Fibroblast of lung (primary cell): ENCODE measurements at regions not wholly inside any gene's neighbourhood (a gene's known extent, or its start where the extent isn't known, plus 50 kb on each side); places are given as distances from the start of the nearest gene placed in this dataset.

Experiments used
- DNase-seq, 2 donors: peaks; one replicate each; pipeline versions ENCODE4 v3.0.0 to v3.0.0-alpha.2; 2010; ENCODE audit warnings: low read depth in 2 of 2
- H2AFZ ChIP-seq: 2 replicates; pipeline ENCODE4 v1.5.1; 2012; ENCODE audit warnings: low read length, control low read depth, inconsistent platforms
- H3K27ac ChIP-seq: 2 replicates; pipeline ENCODE4 v1.5.1; 2011; ENCODE audit warnings: low read length, control low read depth; ENCODE audit not compliant: insufficient read depth
- H3K27me3 ChIP-seq: 2 replicates; pipeline ENCODE4 v1.5.1; 2011; ENCODE audit warnings: mild to moderate bottlenecking, low read length; ENCODE audit not compliant: control insufficient read depth, insufficient read depth
- H3K36me3 ChIP-seq: 2 replicates; pipeline ENCODE4 v1.5.1; 2011; ENCODE audit warnings: low read length; ENCODE audit not compliant: control insufficient read depth, insufficient read depth
- H3K4me1 ChIP-seq: 2 replicates; pipeline ENCODE4 v1.5.1; 2011; ENCODE audit warnings: low read length; ENCODE audit not compliant: control insufficient read depth, insufficient read depth; ENCODE audit errors: extremely low read depth
- H3K4me2 ChIP-seq: 2 replicates; pipeline ENCODE4 v1.5.1; 2011; ENCODE audit warnings: low read length, control low read depth; ENCODE audit not compliant: insufficient read depth; ENCODE audit errors: extremely low read depth
- H3K4me3 ChIP-seq, 4 experiments: fragments of 200-600 bp in 1 of 4; sonication (generic) in 1 of 4; replicated peaks in 1 of 4; 2 replicates each; pipeline ENCODE4 v1.5.1; 2011 to 2016; ENCODE audit warnings: low read length in 4 of 4, low read depth in 3 of 4, mild to moderate bottlenecking in 3 of 4, control low read depth in 2 of 4, inconsistent platforms in 1 of 4, mixed read lengths in 1 of 4; ENCODE audit not compliant: insufficient read depth in 1 of 4; ENCODE audit errors: control extremely low read depth in 1 of 4
- H3K79me2 ChIP-seq: 2 replicates; pipeline ENCODE4 v1.5.1; 2012; ENCODE audit warnings: mild to moderate bottlenecking, low read length, inconsistent platforms; ENCODE audit not compliant: control insufficient read depth, insufficient read depth
- H3K9ac ChIP-seq: 2 replicates; pipeline ENCODE4 v1.5.1; 2011; ENCODE audit warnings: mild to moderate bottlenecking, low read length, control low read depth; ENCODE audit not compliant: insufficient read depth
- H3K9me3 ChIP-seq: 2 replicates; pipeline ENCODE4 v1.5.1; 2012; ENCODE audit warnings: low read depth, low read length; ENCODE audit not compliant: control insufficient read depth, insufficient read depth
- H4K20me1 ChIP-seq: 2 replicates; pipeline ENCODE4 v1.5.1; 2011; ENCODE audit warnings: low read length; ENCODE audit not compliant: control insufficient read depth, insufficient read depth; ENCODE audit errors: extremely low read depth
- CTCF ChIP-seq, 2 donors: IDR thresholded peaks in 1 of 2; conservative IDR thresholded peaks in 1 of 2; 1 replicate in 1 of 2; 2 replicates in 1 of 2; pipeline ENCODE4 v1.5.1; 2011 to 2012; ENCODE audit warnings: low read length in 2 of 2, control low read depth in 1 of 2, inconsistent platforms in 1 of 2, low read depth in 1 of 2, mild to moderate bottlenecking in 1 of 2
- EZH2 ChIP-seq: IDR thresholded peaks from 2 replicates; pipeline ENCODE4 v1.5.1; 2012; ENCODE audit warnings: low read length, control low read depth, mild to moderate bottlenecking; ENCODE audit errors: missing control alignments

- no peak for DNase-seq
- H2AFZ ChIP-seq = no peak overlapping the region
- no peaks in the 10 kb centered on the region for H3K36me3 ChIP-seq
- H3K79me2 ChIP-seq = no peaks in the 10 kb centered on the region
- no peak overlapping the region for H3K4me3 ChIP-seq
- H3K27me3 ChIP-seq = no peaks in the 10 kb centered on the region
- no peak overlapping the region for H3K27ac ChIP-seq
- no peak overlapping the region for H3K4me2 ChIP-seq
- TF ChIP-seq EZH2 = no peak
- no peak for TF ChIP-seq CTCF (conservative IDR thresholded peaks at IDR 0.05 in 1 of 2, IDR thresholded peaks at IDR 0.05 in 1 of 2; ENCODE audit: low read depth in 1 of 2, low read length in 2 of 2)
- no peaks in the 10 kb centered on the region for H4K20me1 ChIP-seq
- H3K9me3 ChIP-seq = no peaks in the 10 kb centered on the region
- H3K9ac ChIP-seq = no peak overlapping the region
- H3K4me1 ChIP-seq = no peaks in the 10 kb centered on the region
These were observed 110.1 kb downstream of the MAFB start for GRCh38 chr20:40578961-40579360.

GRCh38 chr20:40575851-40576250 is 113.2 kb downstream of the MAFB start:
- no peak overlapping the region for H3K9ac ChIP-seq
- H3K27ac ChIP-seq = no peak overlapping the region
- no peaks in the 10 kb centered on the region for H4K20me1 ChIP-seq
- H3K4me1 ChIP-seq = no peaks in the 10 kb centered on the region
- no peaks in the 10 kb centered on the region for H3K9me3 ChIP-seq
- H2AFZ ChIP-seq = no peak overlapping the region
- H3K79me2 ChIP-seq = no peaks in the 10 kb centered on the region
- DNase-seq = no peak
- no peak overlapping the region for H3K4me3 ChIP-seq
- H3K27me3 ChIP-seq = no peaks in the 10 kb centered on the region
- no peaks in the 10 kb centered on the region for H3K36me3 ChIP-seq
- no peak overlapping the region for H3K4me2 ChIP-seq
- TF ChIP-seq CTCF (conservative IDR thresholded peaks at IDR 0.05 in 1 of 2, IDR thresholded peaks at IDR 0.05 in 1 of 2; ENCODE audit: low read depth in 1 of 2, low read length in 2 of 2) = no peak

- no peak for DNase-seq
- H3K27ac ChIP-seq = no peak overlapping the region
- no peak overlapping the region for H3K4me3 ChIP-seq
- TF ChIP-seq CTCF (conservative IDR thresholded peaks at IDR 0.05 in 1 of 2, IDR thresholded peaks at IDR 0.05 in 1 of 2; ENCODE audit: low read depth in 1 of 2, low read length in 2 of 2) (no peak), EZH2 (no peak)
- no peak overlapping the region for H3K9ac ChIP-seq
- H3K9me3 ChIP-seq = no peaks in the 10 kb centered on the region
- H4K20me1 ChIP-seq = no peaks in the 10 kb centered on the region
- H3K27me3 ChIP-seq = no peaks in the 10 kb centered on the region
- H2AFZ ChIP-seq = no peak overlapping the region
- no peaks in the 10 kb centered on the region for H3K79me2 ChIP-seq
- H3K36me3 ChIP-seq = no peaks in the 10 kb centered on the region
- no peaks in the 10 kb centered on the region for H3K4me1 ChIP-seq
- H3K4me2 ChIP-seq = no peak overlapping the region
These were observed 116.8 kb downstream of the MAFB start for GRCh38 chr20:40572251-40572650.
